Stromal cell of bone marrow (primary cell): ENCODE measurements at regions not wholly inside any gene's neighbourhood (a gene's known extent, or its start where the extent isn't known, plus 50 kb on each side); places are given as distances from the start of the nearest gene placed in this dataset.
"Not testable (repeated sequence)": the region's sequence is repeated elsewhere in the genome, so short reads cannot be mapped to it uniquely, and the experiment has no call there.

Experiments used
- DNase-seq: peaks from one replicate; pipeline ENCODE4 v3.0.0-alpha.2; 2012; ENCODE audit warnings: low read depth

DNA sequence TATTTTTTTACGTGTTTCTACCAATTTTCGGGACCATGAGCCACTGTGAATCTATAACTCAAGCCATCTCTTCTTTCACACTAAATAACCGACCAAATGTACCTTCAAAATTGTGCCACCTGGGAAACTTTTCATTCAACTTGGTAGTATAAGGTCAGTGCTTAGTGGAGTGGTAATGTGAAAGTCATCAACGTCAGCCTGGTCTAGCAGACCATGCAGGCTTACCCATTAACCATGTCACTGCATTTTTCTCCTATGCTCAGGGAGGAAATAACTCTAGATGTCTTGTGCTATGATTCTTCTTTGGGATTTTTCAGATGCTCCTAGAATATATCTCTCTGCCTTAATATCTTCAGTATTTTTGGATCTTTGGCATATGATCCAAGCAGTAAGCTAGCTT lies 1075.4 kb upstream of the POT1 start:
- DNase-seq, result no peak

DNA sequence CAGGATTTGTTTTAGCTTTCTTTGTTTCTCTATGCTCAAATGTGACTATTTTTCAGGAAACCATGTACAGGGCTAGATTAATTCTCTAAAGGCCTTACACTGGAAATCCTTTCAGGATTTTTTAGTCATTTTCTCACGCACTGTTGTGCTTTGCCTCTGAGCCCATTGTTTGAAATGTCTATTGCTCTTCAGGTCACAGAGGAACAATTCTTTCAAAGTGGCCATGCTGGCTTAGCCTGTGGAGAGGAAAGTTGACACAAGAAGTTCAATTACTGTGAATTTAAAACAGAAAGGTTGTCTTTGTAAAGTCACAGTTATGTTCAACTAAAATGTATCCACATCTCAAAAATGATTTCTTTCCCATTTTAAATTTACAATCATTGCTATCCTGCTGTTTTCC lies 1071.7 kb upstream of the POT1 start:
- no peak for DNase-seq

DNA sequence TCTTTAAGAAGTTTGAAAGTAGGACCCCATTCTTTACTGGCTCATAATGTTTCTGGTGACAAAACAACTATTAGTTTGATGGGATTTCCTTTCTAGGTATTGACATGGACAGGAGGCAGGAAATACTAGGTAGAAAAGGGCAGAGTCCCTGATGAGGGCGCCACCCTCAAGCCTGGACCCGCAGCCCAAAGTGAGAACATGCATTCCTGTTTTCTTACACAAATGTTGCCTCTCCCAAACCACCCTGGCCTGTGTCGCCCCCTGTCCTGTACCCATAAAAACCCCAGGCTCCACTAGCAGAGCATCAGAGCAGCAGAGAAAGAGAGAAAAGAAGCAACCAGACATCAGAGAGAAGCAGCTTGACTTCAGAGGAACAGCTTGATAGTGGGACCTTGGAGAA lies 1055.2 kb upstream of the POT1 start:
- DNase-seq, result no peak

DNA sequence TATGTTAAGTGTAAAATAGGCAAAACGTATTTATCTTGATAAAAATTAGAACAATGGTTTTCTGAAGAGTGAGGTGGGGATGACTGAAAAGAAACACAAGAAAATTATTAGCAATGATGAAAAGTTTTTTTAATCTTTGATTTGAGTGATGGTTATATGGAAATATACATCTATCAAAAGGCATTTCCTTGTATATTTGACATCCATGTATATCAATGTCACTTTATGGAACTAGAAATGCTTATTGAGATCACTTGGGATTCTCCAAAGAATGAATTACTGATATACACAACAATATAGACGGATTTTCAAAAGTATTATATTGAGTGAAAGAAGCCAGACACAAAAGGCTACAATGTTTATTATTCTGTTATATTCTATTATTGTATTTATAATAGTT lies 1042.0 kb upstream of the POT1 start:
- DNase-seq, result no peak

DNA sequence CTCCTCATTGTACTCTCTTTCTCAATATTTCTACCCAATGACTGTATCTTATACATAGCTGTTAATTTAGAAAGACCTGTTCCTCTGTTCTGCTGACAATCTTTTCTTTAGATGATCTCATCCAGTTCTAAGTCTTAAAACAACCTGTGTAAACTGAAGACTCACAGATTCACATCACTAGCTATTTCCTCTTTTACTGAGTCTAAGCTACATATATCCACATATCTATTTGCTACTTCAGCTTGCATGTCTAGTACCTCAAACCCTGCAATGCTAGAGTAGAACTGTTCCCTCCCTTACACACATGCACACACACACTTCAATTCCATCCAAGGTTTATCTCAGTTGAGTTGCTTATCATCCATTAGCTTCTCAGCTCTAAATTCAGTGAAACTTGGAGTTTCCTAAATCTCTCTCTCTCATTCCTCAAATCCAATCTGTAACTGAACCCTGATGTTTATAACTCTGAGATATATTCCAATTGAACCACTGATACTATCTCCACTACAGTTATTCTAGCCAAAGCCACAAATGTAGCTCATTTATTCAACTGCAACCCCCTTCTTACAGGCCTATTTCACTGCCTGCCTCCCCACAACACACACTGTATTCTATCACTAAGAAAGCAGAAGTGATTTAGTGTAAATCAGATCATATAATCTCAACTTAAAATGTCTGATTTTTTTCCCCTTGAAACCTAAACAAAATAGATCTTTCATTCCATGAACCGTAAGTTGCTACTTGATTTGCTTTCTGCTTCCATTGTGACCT lies 1036.8 kb upstream of the POT1 start:
- DNase-seq, result no peak

DNA sequence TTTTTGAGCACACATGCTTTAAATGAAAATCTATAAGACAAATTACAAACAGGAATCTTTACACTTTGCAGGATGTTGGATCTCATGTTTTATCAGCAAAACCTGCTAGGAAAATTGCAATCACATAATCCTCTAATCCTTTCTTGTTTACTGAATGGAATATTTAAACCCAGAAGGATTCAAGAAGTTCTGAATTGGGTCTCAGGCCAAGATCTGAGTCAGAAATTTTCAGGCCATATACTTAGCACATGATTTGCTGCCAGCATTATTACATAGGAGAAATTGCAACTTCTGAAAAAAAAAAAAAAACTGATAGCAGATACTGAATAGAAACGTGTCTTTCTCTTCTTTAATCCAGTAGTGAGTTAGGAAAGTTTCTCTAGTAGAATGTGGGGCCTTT lies 1005.3 kb upstream of the POT1 start:
- DNase-seq, result no peak

DNA sequence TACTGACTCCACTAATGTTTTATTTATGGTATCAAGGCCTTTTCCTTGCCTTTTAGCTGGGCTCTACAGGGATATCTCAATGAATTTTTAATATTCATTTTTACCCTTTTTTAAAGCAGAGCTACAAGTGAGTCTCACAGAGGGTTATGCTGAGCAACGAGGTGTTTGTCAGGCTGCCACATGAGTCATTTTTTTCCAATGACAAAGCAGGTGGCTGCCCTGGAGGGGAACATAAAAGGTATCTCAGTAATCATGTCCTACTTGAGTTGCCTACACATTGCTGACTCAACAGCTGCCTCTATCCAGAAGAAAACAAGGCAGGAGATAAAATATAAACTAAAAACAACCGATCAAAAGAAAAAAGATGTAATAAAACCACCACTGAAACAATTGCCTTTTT lies 1004.9 kb upstream of the POT1 start:
- DNase-seq, result no peak

DNA sequence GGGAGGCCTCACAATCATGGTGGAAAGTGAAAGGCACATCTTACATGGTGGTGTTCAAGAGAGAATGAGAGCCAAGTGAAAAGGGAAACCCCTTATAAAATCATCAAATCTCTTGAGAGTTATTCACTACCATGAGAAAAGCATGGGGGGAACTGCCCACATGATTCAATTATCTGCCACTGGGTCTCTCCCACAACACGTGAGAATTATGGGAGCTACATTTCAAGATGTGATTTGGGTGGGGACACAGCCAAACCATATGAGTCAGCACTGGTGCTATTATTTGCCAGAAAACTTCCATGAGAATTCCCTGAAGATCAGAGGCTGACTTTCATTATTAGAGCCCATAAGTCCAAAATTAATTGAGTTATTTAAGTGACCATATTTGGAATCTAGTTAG lies 1001.2 kb upstream of the POT1 start:
- no peak for DNase-seq

DNA sequence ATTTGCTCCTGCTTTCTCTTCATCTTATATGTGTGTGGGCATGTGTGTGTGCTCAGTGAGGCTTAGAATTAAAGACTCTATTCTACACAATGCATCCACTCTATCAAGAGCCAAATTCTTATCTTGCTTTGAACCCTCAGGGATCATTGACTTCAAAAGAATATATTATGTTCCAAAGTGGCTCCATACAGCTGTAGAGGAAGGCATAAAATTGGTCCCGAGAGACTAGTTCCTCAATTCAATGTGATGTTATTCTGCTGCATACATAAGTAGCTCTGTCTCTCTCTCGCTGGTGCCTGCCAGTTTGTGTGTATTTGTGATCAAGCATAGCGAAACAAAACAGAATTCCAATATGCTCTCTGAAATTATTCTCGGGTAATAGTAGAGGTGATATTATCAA lies 997.9 kb upstream of the POT1 start:
- no peak for DNase-seq

DNA sequence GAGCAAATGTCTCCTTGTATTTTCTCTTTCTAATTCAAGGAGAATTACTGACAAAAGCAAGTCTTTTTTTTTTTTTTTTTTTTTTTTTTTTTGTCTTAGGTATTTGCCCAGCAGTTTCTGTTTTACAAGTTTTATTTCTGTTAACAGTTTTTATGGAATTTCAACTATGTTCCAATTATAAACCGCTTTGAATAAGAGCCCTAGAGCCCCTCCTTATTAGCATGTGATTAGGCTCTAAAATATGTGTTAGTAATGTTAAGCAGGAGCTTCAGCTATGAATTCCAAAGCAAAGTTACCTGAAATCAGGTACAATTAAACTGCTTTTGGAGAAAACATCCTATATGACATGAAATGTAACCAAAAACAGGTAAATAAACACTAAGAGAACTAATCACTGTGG lies 997.0 kb upstream of the POT1 start:
- DNase-seq, result no peak

DNA sequence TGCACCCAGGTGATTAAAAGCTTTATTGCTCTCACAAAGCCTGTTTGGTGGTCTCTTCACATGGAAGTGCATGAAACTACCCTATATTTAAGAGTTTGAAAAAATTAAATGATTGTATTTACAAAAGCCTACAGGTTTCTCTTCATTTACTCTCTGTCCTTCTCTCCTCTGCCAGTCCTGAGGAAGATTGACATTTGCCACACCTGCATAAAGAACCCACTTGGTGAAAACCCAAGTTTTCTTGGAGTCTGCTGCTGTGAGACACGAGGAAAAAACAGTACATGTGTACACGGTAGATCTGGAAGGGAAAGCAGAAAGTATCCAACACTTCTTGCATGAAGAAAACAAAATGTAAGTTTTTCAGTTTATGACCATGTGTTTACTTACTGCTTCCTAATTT lies 994.4 kb upstream of the POT1 start:
- DNase-seq, result no peak

DNA sequence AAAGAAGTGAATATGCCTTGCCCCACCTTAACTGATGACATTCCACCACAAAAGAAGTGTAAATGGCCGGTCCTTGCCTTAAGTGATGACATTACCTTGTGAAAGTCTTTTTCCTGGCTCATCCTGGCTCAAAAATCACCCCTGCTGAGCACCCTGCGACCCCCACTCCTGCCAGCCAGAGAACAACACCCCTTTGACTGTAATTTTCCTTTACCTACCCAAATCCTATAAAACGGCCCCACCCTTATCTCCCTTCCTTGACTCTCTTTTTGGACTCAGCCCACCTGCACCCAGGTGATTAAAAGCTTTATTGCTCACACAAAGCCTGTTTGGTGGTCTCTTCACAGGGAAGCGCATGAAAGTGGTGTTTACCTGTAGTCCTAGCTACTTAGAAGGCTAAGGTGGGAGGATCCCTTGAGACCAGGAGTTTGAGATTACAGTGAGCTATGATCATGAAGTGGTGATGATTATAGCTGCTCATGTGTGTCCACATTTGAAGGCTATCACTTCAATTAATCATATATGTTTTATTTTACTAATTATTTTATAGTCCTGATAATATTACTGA lies 985.8 kb upstream of the POT1 start:
- not testable (repeated sequence) for DNase-seq

DNA sequence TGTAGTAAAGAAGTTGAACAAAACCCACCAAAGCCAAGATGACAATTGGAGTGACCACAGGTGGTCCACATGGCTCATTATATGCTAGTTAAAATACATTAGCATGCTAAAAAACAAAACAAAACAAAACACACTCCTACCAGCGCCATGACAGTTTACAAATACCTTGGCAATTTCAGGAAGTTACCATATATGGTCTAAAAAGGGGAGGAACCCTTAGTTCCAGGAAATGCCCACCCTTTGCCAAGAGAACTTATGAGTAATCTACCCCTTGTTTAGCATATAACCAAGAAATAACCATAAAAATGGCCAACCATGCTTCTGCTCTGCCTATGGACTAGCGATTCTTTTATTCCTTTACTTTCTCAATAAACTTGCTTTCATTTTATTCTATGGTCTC lies 979.1 kb upstream of the POT1 start:
- no peak for DNase-seq

DNA sequence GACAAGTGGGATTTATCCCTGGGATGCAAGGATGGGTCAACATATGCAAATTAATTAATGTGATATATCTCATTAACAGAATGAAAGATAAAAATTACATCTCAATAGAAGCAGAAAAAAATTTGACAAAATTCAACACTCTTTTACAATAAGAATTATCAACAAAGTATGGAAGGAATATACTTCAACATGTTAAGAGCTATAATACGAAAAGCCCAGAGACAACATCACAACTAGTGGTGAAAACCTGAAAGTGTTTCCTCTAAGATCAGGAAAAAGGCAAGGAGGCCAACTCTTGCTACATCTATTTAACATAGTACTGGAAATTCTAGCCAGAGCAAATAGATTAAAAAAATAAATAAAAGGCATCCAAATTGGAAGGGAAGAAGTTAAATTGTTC lies 970.0 kb upstream of the POT1 start:
- DNase-seq, result no peak

DNA sequence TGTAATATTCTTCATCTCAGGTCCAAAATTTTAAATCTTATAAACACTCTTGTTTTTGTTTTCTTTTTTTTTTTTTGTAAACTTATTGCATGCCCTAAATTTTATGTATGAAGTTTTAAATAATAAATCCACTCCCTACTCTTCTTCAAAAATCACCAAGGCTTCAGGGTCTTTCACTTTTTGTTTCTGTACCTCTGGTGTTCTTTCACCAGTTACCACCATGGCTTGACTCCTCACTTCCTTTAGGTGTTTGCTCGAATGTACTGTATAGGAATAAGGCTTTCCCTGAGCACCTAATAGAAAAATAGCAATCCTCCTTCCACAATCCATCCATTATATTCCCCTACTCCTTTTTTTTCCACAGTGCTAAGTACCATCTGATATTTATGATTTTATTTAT lies 962.8 kb upstream of the POT1 start:
- no peak for DNase-seq

DNA sequence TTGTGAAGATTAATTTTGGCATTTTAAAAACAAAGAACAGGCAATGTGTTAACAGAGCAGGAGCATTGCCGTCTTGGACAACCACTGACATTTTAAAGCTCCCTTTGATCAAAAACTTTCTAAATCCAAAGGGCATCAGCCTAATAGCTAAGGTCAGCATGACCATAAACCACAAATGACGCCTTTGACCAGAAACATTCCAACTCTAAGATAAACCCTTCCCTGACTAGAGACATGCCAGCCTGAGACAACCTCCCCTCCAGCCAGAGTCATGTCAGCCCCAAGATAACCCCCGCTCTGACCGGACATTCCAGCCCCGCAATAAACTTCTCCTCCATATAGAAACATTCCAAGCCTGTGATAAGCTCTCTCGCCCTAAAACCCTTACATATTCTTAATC lies 949.4 kb upstream of the POT1 start:
- no peak for DNase-seq

DNA sequence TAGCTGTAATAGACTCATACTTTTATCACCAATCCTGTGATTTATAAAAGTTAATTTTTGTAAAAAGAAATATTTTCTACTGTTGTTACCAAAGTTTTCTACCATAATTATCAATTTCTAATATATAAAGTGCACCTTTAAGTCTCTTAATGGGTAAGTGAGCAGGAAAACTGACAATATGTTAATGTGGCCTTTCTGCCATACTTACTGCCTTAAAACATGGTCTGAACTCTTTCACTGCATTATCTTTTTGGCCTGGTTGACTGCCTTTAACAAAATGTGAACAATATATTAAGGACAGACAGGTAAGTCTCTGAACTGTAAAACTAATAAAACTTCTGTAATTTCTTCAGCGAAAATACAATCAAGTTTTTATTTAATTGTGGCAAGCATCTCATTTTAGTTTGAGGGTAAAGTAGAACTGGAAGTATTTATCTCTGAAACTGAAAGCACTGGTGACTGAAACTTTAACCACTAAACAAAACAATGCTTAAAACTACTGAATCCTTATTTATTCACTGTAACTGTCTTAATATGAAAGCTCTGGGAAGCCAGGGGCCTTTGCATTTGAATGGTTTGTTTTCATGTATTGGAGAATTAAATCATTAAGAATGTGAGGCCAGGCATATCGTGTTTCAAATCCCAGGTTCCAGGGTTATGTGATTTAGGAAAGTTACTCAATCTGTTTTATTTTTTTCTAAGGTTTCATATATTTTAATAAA lies 948.8 kb upstream of the POT1 start:
- DNase-seq, result no peak

DNA sequence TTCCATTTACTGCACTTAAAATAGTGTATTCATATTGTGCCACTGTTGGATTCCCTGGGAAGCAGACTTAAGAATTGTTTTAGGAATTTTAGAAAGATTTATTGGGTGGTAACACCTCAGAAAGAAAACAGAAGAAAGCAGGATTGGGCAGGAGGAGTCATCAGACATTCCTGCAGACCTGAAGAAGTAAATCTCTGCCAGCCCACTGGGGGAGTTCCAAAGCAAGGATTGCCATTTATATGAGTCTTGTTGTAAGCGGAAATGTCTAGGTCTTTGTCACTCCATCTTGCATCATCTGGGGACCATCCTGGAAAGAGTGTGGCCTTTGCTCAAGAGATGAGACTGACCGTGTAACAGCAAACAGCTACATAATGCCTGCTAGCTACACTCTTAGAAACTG lies 947.6 kb upstream of the POT1 start:
- DNase-seq, result no peak

DNA sequence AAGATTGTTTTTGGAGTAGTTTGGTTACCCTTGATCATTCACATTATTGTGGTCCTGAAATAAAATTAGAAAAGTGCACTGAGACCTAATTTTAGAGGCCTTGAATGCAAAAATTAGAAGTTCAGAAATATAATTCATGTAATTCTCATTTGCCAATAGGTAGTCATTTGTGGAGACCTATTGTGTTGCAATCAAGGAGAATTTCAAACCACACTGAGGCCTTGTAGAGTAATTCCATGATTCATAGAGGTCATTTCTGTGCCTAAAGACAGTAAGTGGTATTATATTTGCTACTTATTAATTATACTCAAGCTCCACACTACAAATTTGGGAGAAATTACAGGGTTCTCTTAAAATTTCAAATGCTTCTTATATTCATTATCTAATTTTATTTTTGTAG lies 946.8 kb upstream of the POT1 start:
- DNase-seq, result no peak

DNA sequence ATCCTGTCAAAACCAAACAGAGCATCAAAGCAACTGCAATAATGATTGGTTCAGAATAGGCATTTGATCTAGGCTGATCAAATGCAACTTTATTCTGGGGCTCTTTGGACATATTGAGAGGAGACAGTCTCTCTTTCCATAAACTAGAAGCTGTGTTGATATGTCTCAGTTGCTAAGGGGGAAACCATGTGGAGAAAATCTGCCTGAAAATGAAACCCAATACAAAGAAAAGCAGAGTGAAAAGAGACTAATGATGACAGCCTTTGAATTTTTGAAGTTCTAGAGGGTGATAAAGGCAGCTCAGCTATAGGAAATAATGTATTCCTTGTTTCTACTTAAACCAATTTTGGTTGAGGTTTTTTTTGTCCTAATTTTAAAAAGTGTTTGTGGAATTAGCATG lies 941.8 kb upstream of the POT1 start:
- DNase-seq, result no peak

DNA sequence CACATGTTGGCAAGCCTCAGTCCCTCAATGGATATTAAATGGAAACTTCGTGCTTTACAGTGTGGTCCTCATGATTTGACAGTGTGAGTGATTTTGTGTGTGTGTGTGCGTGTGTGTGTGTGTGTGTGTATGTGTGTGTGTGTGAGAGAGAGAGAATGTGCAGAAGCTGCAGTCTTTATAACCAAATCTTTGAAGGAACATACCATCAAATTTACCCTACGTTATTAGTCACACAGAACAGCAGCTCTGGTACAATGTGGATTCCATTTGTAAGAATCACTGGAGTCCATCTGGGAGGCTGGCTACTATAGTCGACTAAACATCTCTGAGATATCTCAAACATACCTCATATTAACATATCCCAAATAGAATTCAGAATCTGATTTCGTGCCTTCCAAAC lies 928.0 kb upstream of the POT1 start:
- DNase-seq, result peak; percentile 1

DNA sequence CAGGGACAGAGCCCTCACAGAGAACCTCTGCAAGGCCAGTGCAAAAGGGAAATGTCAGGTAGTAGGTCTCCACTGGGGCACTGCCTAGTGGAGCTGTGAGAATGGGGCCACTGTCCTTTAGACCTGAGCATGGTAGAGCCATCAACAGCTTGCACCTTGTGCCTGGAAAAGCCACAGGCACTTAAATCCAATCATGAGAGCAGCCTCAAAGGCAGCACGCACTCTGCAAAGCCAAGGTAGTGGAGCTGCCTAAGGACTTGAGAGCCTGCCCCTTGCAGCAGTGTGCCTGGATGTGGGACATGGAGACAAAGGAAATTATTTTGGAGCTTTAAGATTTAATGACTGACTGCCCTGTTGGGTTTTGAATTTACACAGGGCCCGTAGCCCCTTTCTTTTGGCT lies 918.5 kb upstream of the POT1 start:
- no peak for DNase-seq

DNA sequence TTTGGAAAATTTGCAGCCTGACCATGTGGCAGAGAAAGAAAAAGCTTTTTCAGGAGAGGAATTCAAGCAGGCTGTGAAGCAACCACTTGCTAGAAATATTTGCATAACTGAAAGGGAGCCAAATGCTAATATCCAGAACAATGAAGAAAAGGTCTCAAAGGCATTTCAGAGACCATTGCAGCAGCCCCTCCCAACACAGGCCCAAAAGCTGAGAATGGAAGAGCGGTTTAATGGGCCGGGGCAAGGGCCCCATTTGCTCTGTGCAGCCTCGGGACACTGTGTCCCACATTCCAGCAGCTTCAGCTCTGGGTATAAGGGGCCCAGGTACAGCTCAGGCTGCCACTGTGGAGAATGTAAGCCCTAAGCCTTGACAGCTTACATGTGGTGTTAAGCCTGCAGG lies 918.1 kb upstream of the POT1 start:
- DNase-seq, result no peak

DNA sequence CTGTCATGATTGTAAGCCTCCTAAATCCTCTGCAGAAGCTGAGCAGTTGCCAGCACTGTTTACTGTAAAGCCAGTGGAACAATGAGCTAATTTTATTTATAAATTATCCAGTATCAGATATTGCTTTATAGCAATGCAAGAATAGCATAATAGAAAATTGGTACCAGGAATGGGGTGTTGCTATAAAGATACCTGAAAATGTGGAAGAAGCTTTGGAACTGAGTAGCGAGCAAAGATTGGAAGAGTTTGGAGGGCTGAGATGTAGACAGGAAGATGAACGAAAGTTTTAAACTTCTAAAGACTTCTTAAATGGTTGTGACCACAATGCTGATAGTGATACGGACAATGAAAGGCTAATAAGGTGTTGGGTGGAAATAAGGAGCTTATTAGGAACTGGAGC lies 917.4 kb upstream of the POT1 start:
- no peak for DNase-seq
